ENCODE measurements at regions not wholly inside any gene's neighbourhood (a gene's known extent, or its start where the extent isn't known, plus 50 kb on each side); places are given as distances from the start of the nearest gene placed in this dataset.

GRCh38 chrX:43552703-43553102 is 103.4 kb upstream of the MAOA start:
- no peak for ATAC-seq
- H3K4me3 Mint-ChIP-seq, result no peak overlapping the region
- H3K4me1 Mint-ChIP-seq, result peaks cover 6% of the 10 kb centered on the region
- H3K27ac Mint-ChIP-seq, result no peak overlapping the region
- H3K27me3 Mint-ChIP-seq, result no peaks in the 10 kb centered on the region
- no peaks in the 10 kb centered on the region for H3K36me3 Mint-ChIP-seq
- H3K9me3 Mint-ChIP-seq, result peaks cover 8% of the 10 kb centered on the region

- ATAC-seq, result no peak
- no peak overlapping the region for H3K4me3 Mint-ChIP-seq
- no peaks in the 10 kb centered on the region for H3K27me3 Mint-ChIP-seq
- H3K4me1 Mint-ChIP-seq, result peaks cover 6% of the 10 kb centered on the region
- H3K27ac Mint-ChIP-seq, result no peak overlapping the region
- H3K9me3 Mint-ChIP-seq, result peaks cover 6% of the 10 kb centered on the region
- H3K36me3 Mint-ChIP-seq, result no peaks in the 10 kb centered on the region
Observed at GRCh38 chrX:43553257-43553656, 102.8 kb upstream of the MAOA start.

- no peaks in the 10 kb centered on the region for H3K9me3 Mint-ChIP-seq
- ATAC-seq, result no peak
- no peak overlapping the region for H3K27ac Mint-ChIP-seq
- no peaks in the 10 kb centered on the region for H3K36me3 Mint-ChIP-seq
- no peaks in the 10 kb centered on the region for H3K27me3 Mint-ChIP-seq
- H3K4me1 Mint-ChIP-seq, result peaks cover 6% of the 10 kb centered on the region
- H3K4me3 Mint-ChIP-seq, result no peak overlapping the region
Observed at GRCh38 chrX:43556207-43556606, 99.9 kb upstream of the MAOA start.

GRCh38 chrX:43557792-43558191 is 98.3 kb upstream of the MAOA start:
- Mint-ChIP-seq H3K9me3 (no peaks in the 10 kb centered on the region), H3K4me3 (no peak overlapping the region)

GRCh38 chrX:43559644-43560043 is 96.5 kb upstream of the MAOA start:
- no peaks in the 10 kb centered on the region for H3K9me3 Mint-ChIP-seq
- no peaks in the 10 kb centered on the region for H3K4me1 Mint-ChIP-seq
- H3K27me3 Mint-ChIP-seq, result no peaks in the 10 kb centered on the region
- H3K4me3 Mint-ChIP-seq, result no peak overlapping the region
- no peak overlapping the region for H3K27ac Mint-ChIP-seq
- no peak for ATAC-seq
- H3K36me3 Mint-ChIP-seq, result no peaks in the 10 kb centered on the region

More at GRCh38 chrX:43557792-43558191, 98.3 kb upstream of the MAOA start:
- H3K36me3 Mint-ChIP-seq, result no peaks in the 10 kb centered on the region
- peaks cover 6% of the 10 kb centered on the region for H3K4me1 Mint-ChIP-seq
- ATAC-seq, result no peak
- no peaks in the 10 kb centered on the region for H3K27me3 Mint-ChIP-seq
- H3K27ac Mint-ChIP-seq, result no peak overlapping the region

- H3K27me3 Mint-ChIP-seq, result no peaks in the 10 kb centered on the region
- H3K4me3 Mint-ChIP-seq, result no peak overlapping the region
- no peak for ATAC-seq
- H3K4me1 Mint-ChIP-seq, result no peaks in the 10 kb centered on the region
- no peaks in the 10 kb centered on the region for H3K36me3 Mint-ChIP-seq
- no peaks in the 10 kb centered on the region for H3K9me3 Mint-ChIP-seq
- H3K27ac Mint-ChIP-seq, result no peak overlapping the region
Observed at GRCh38 chrX:43560247-43560946, 95.7 kb upstream of the MAOA start.

- Mint-ChIP-seq H3K36me3 (no peaks in the 10 kb centered on the region), H3K4me1 (no peaks in the 10 kb centered on the region), H3K27me3 (no peaks in the 10 kb centered on the region), H3K4me3 (no peak overlapping the region), H3K9me3 (no peaks in the 10 kb centered on the region), H3K27ac (no peak overlapping the region)
- no peak for ATAC-seq
Observed at GRCh38 chrX:43562372-43562771, 93.7 kb upstream of the MAOA start.

GRCh38 chrX:43564953-43565352 is 91.1 kb upstream of the MAOA start:
- Mint-ChIP-seq H3K4me1 (no peaks in the 10 kb centered on the region), H3K27me3 (no peaks in the 10 kb centered on the region), H3K36me3 (no peaks in the 10 kb centered on the region), H3K27ac (no peak overlapping the region), H3K9me3 (no peaks in the 10 kb centered on the region), H3K4me3 (no peak overlapping the region)
- ATAC-seq, result no peak

- Mint-ChIP-seq H3K4me3 (no peak overlapping the region), H3K27ac (no peak overlapping the region), H3K27me3 (no peaks in the 10 kb centered on the region), H3K9me3 (no peaks in the 10 kb centered on the region), H3K36me3 (no peaks in the 10 kb centered on the region), H3K4me1 (no peaks in the 10 kb centered on the region)
- ATAC-seq, result no peak
Observed at GRCh38 chrX:43566170-43566569, 89.9 kb upstream of the MAOA start.

- no peaks in the 10 kb centered on the region for H3K27me3 Mint-ChIP-seq
- no peaks in the 10 kb centered on the region for H3K4me1 Mint-ChIP-seq
- H3K27ac Mint-ChIP-seq, result no peak overlapping the region
- no peaks in the 10 kb centered on the region for H3K36me3 Mint-ChIP-seq
- H3K9me3 Mint-ChIP-seq, result no peaks in the 10 kb centered on the region
- no peak for ATAC-seq
- H3K4me3 Mint-ChIP-seq, result no peak overlapping the region
Observed at GRCh38 chrX:43573441-43574015, 82.6 kb upstream of the MAOA start.

GRCh38 chrX:43580621-43581020 is 75.5 kb upstream of the MAOA start:
- no peaks in the 10 kb centered on the region for H3K9me3 Mint-ChIP-seq
- no peak overlapping the region for H3K27ac Mint-ChIP-seq
- no peaks in the 10 kb centered on the region for H3K4me1 Mint-ChIP-seq
- H3K36me3 Mint-ChIP-seq, result no peaks in the 10 kb centered on the region
- no peak for ATAC-seq
- no peak overlapping the region for H3K4me3 Mint-ChIP-seq
- H3K27me3 Mint-ChIP-seq, result no peaks in the 10 kb centered on the region

GRCh38 chrX:43581167-43581566 is 74.9 kb upstream of the MAOA start:
- Mint-ChIP-seq H3K9me3 (no peaks in the 10 kb centered on the region), H3K27ac (no peak overlapping the region), H3K36me3 (no peaks in the 10 kb centered on the region), H3K4me3 (no peak overlapping the region), H3K27me3 (no peaks in the 10 kb centered on the region), H3K4me1 (no peaks in the 10 kb centered on the region)
- ATAC-seq, result no peak

GRCh38 chrX:43581888-43582539 is 74.1 kb upstream of the MAOA start:
- H3K36me3 Mint-ChIP-seq, result no peaks in the 10 kb centered on the region
- no peaks in the 10 kb centered on the region for H3K27me3 Mint-ChIP-seq
- H3K4me1 Mint-ChIP-seq, result no peaks in the 10 kb centered on the region
- no peak overlapping the region for H3K4me3 Mint-ChIP-seq
- H3K27ac Mint-ChIP-seq, result no peak overlapping the region
- no peaks in the 10 kb centered on the region for H3K9me3 Mint-ChIP-seq
- ATAC-seq, result no peak

GRCh38 chrX:43582540-43582913 is 73.6 kb upstream of the MAOA start:
- Mint-ChIP-seq H3K9me3 (no peaks in the 10 kb centered on the region), H3K27ac (no peak overlapping the region), H3K4me3 (no peak overlapping the region), H3K36me3 (no peaks in the 10 kb centered on the region), H3K27me3 (no peaks in the 10 kb centered on the region), H3K4me1 (no peaks in the 10 kb centered on the region)
- ATAC-seq, result no peak

- Mint-ChIP-seq H3K9me3 (no peaks in the 10 kb centered on the region), H3K36me3 (no peaks in the 10 kb centered on the region), H3K27me3 (no peaks in the 10 kb centered on the region), H3K27ac (no peak overlapping the region), H3K4me1 (no peaks in the 10 kb centered on the region), H3K4me3 (no peak overlapping the region)
- no peak for ATAC-seq
Observed at GRCh38 chrX:43585922-43586321, 70.2 kb upstream of the MAOA start.

- no peaks in the 10 kb centered on the region for H3K9me3 Mint-ChIP-seq
- no peak overlapping the region for H3K4me3 Mint-ChIP-seq
- H3K4me1 Mint-ChIP-seq, result no peaks in the 10 kb centered on the region
- H3K27me3 Mint-ChIP-seq, result no peaks in the 10 kb centered on the region
- ATAC-seq, result no peak
- no peak overlapping the region for H3K27ac Mint-ChIP-seq
- H3K36me3 Mint-ChIP-seq, result no peaks in the 10 kb centered on the region
Observed at GRCh38 chrX:43586830-43587229, 69.3 kb upstream of the MAOA start.

All from stimulated activated memory B cell treated with anti-CD40 and anti-IgM and Interleukin-4, amounts not matched to agents 10 μg/mL and 1 μg/mL and 100 μg/mL, for 72 hours (primary cell).